ENCODE measurements at regions not wholly inside any gene's neighbourhood (a gene's known extent, or its start where the extent isn't known, plus 50 kb on each side); places are given as distances from the start of the nearest gene placed in this dataset.

GRCh38 chr5:61894046-61894445, 412.0 kb upstream of the KIF2A start:
- H4K20me1 ChIP-seq (ENCODE audit: insufficient read depth): no peaks in the 10 kb centered on the region
- POLR2A ChIA-PET (ENCODE audit: unreplicated experiment): no interaction called here
- no TSS peak for BruUV-seq (replicated peaks)
- TF ChIP-seq EZH2 (IDR thresholded peaks at IDR 0.05; ENCODE audit: low read depth): no peak
- TF ChIP-seq CTCF (conservative IDR thresholded peaks at IDR 0.05): no peak
- CTCF ChIA-PET: no interaction called here
- no peak overlapping the region for H3K4me2 ChIP-seq
- H3K9me3 ChIP-seq (ENCODE audit: insufficient read depth, low read depth): peaks cover 3% of the 10 kb centered on the region; the same call in 1 of the 2 replicates
- intact Hi-C loops (cut with micrococcal nuclease; ENCODE audit: unreplicated experiment): no loop called here
- DNase-seq: no peak
- no peaks in the 10 kb centered on the region for H3K4me1 ChIP-seq (replicated peaks; ENCODE audit: insufficient read depth)
- H3F3A ChIP-seq (ENCODE audit: insufficient read depth, low read depth): no peaks in the 10 kb centered on the region
- no peaks in the 10 kb centered on the region for H3K27me3 ChIP-seq (ENCODE audit: insufficient read depth, low read depth)
- H3K36me3 ChIP-seq (ENCODE audit: low read depth): no peaks in the 10 kb centered on the region
- H3K4me3 ChIP-seq: no peak overlapping the region
- no peak overlapping the region for H2AFZ ChIP-seq
- H3K27ac ChIP-seq: no peak overlapping the region
- no peaks in the 10 kb centered on the region for H3K79me2 ChIP-seq (ENCODE audit: low read depth)
- H3K9me2 ChIP-seq (ENCODE audit: insufficient read depth): no peaks in the 10 kb centered on the region

GRCh38 chr5:61896811-61897210, 409.2 kb upstream of the KIF2A start:
- DNase-seq: no peak
- Histone ChIP-seq H3K27me3 (ENCODE audit: insufficient read depth, low read depth) (no peaks in the 10 kb centered on the region), H3K27ac (no peak overlapping the region), H3K9me2 (ENCODE audit: insufficient read depth) (no peaks in the 10 kb centered on the region), H3K4me3 (no peak overlapping the region), H3K79me2 (ENCODE audit: low read depth) (no peaks in the 10 kb centered on the region), H3K4me2 (no peak overlapping the region), H4K20me1 (ENCODE audit: insufficient read depth) (no peaks in the 10 kb centered on the region), H2AFZ (no peak overlapping the region), H3K9me3 (ENCODE audit: insufficient read depth, low read depth) (peaks cover 3% of the 10 kb centered on the region; the same call in 1 of the 2 replicates), H3K36me3 (ENCODE audit: low read depth) (no peaks in the 10 kb centered on the region), H3F3A (ENCODE audit: insufficient read depth, low read depth) (no peaks in the 10 kb centered on the region), H3K4me1 (replicated peaks; ENCODE audit: insufficient read depth) (no peaks in the 10 kb centered on the region)
- BruUV-seq (replicated peaks): no TSS peak
- ChIA-PET POLR2A (ENCODE audit: unreplicated experiment) (no interaction called here), CTCF (no interaction called here)
- intact Hi-C loops (cut with micrococcal nuclease; ENCODE audit: unreplicated experiment): no loop called here
- TF ChIP-seq CTCF (conservative IDR thresholded peaks at IDR 0.05) (no peak), EZH2 (IDR thresholded peaks at IDR 0.05; ENCODE audit: low read depth) (no peak)

GRCh38 chr5:61897251-61897650, 408.8 kb upstream of the KIF2A start:
- Histone ChIP-seq H4K20me1 (ENCODE audit: insufficient read depth) (no peaks in the 10 kb centered on the region), H3K4me1 (replicated peaks; ENCODE audit: insufficient read depth) (no peaks in the 10 kb centered on the region), H3K27me3 (ENCODE audit: insufficient read depth, low read depth) (no peaks in the 10 kb centered on the region), H3K36me3 (ENCODE audit: low read depth) (no peaks in the 10 kb centered on the region), H3K79me2 (ENCODE audit: low read depth) (no peaks in the 10 kb centered on the region), H3K4me2 (no peak overlapping the region), H3K9me3 (ENCODE audit: insufficient read depth, low read depth) (peaks cover 3% of the 10 kb centered on the region; the same call in 1 of the 2 replicates), H3F3A (ENCODE audit: insufficient read depth, low read depth) (no peaks in the 10 kb centered on the region), H3K4me3 (no peak overlapping the region), H3K27ac (no peak overlapping the region), H2AFZ (no peak overlapping the region), H3K9me2 (ENCODE audit: insufficient read depth) (no peaks in the 10 kb centered on the region)
- no peak for DNase-seq
- intact Hi-C loops (cut with micrococcal nuclease; ENCODE audit: unreplicated experiment): no loop called here
- BruUV-seq (replicated peaks): no TSS peak
- TF ChIP-seq CTCF (conservative IDR thresholded peaks at IDR 0.05): no peak
- TF ChIP-seq EZH2 (IDR thresholded peaks at IDR 0.05; ENCODE audit: low read depth): no peak
- POLR2A ChIA-PET (ENCODE audit: unreplicated experiment): no interaction called here
- CTCF ChIA-PET: no interaction called here
